ENCODE measurements at regions not wholly inside any gene's neighbourhood (a gene's known extent, or its start where the extent isn't known, plus 50 kb on each side); places are given as distances from the start of the nearest gene placed in this dataset.

DNA sequence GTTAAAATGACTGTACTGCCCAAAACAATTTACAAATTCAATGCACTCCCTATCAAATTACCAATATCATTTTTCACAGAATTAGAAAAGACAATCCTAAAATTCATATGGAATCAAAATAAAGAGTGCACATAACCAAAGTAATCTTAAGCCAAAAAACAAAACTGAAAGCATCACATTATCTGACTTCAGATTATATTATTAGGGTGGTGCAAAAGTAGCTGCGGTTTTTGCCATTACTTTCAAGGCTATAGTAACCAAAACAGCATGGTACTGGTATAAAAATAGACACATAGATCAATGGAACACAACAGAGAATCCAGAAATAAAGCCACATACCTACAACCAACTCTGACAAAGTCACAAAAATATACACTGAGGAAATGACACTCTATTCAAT lies 396.6 kb downstream of the EIPR1 start:
- DNase-seq, result no peak

DNA sequence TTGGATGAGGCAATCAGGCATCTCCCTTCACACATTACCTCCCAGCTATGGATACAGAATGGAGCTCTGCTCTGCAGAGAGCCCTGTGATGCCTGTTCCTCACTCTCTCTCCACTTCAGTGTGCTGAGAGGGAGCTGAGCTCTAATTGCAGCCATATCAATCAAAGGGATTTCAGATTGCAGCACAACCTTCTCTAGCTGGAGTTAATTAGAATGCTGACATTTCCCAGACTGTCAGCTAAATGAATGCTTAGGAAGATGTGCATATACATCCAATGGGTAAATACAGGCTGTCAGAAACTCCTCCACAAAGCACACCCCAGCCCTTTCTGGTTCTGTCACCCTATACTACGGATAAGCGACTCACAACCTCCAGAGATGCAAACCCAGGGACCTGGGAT lies 402.6 kb downstream of the EIPR1 start:
- no peak for DNase-seq

DNA sequence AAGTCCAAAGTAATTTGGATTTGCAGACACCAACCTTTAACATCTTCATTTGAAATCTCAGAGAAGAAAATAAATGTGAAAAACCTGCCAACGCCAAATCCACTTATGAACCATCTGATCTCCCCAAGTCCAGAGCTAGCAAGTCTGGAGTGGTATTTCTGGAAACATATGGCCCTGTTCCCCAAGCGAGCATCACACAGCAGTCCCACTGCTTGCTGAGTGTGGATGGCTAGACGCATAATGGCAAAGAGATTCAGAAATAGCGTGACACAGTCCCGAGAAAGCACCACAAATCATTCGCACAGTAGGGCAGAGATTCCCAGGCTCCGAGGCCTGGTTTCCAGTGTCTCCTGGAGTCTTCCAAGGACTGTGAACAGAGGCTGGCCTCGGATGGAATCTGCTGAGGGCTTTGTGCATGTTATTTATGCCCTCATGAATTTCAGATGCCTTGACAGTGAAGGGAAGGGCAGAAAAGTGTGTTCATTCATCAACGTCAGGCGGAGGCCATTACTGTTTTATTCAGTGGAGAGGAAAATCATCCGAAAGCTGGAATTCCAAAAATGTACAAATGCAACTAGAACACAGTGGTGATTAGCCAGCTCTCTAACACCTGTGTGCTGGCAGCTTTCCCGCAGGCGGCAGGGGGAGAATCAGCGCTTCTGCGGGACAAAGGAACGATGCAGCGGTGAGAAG lies 417.0 kb downstream of the EIPR1 start:
- no peak for DNase-seq

DNA sequence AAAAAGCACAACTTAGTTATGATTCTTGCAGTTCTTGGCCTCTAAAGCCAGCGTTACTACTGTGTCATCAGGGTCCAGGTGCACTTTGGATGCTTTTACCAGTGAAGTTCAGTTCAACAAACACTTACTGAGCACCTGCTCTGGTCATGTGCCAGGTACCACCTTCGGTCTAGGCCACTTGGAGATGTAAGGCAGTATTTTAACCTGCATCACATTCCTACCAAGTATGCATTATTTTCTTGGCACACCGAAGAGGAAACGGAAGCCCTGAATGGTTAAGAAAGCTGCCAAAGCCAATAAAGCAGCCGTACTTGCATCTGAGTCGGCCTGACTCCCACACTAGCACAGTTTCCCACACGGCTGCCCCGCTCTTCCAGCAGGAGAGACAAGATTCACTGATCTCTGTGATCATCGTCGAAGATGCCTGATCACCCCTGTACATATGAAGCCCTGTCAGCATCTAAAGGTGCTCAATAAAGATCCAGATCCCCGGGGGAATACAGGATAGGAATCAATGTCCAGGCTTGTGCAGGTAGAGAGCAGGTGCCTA lies 427.1 kb downstream of the EIPR1 start:
- no peak for DNase-seq

DNA sequence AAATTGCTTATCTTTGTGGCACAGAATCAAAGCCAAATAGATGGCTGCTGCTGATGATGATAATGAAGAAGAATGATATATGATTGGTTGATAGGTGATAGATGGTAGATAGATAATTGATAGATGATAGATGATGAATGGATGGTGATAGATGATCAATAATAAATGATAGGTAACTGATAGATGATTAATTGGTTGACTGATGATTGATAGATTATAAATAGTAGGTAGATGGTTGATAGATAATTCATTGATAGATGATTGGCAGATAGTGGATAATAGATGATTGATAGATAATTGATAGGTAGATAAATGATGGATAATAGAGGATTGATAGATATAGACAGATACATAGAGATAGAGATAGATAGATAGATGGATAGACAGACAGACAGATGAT lies 430.2 kb downstream of the EIPR1 start:
- DNase-seq, result no peak

DNA sequence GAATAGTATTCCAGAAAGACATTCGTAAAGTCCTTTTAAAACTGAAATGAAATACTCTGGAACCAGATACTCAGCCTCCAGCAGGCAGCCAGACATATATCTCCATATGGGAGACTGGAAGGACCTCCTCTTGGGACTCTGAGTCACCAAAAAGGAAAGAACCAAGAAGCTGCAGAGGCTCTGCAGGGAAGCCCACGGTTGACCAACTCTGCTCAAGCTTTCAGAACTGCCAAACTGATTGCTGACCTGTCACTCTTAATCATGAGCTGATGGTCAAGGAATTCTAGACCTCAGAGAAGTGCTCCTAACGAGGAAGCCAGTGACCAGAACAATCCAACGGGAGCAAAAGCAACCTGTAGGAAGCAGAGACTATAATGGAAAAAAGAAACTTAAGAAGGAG lies 434.7 kb downstream of the EIPR1 start:
- DNase-seq, result no peak

DNA sequence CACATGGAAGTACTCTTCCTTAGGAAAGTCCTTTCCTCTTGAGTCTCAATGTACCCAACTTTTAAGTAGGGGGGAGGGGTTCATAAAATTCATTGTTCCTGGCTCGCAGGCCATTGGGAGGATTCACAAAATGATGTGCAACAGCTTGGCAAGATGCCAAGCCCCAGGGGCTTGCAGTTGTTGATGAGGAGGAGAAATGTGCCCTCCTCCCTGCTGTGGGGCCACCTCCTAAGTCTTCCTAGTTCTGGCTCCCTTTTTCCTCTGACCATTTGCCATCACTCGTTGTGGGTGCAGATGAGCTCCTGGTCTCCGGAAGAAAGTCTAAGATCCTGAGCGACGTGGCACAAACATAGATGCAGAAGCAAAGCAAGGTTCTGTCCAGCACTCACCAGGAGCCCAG lies 435.4 kb downstream of the EIPR1 start:
- no peak for DNase-seq

DNA sequence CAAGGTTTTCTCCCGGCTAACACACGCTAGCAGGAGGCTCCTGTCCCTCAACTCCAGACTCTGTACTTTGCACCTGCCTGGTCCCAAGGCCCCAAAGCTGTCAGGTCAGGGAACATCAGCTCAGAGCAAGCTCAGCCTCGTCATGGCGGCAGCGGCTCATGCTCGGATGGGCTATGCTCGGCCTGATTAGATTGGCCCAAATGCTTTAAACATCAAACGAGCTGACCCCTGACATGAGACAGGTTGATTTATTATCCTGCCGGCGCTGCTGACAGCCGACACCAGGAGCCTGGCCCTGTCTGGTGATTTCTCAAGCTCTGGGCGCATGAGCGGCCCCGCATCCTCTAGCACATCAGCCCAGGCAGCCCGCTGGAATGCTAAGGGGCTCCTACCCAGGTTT lies 436.4 kb downstream of the EIPR1 start:
- DNase-seq, result no peak

DNA sequence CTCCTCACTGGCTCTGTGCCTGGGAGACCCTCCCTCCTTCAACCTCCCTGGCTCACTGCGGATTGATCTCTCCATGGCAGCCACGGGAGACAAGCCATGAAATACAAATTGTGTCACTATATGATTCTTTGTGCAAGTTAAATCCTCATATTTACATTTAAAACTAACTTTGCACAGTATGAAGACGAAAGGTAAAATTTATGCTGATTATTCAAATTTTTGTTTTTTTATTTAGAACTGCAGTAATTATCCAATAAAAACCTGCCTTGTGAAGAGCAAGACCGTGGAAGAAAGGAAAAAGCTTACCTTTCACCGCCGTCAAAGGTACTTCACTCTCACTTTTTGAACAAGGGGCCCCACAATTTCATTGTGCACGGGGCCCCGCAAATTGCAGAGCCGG lies 436.9 kb downstream of the EIPR1 start:
- DNase-seq, result no peak

DNA sequence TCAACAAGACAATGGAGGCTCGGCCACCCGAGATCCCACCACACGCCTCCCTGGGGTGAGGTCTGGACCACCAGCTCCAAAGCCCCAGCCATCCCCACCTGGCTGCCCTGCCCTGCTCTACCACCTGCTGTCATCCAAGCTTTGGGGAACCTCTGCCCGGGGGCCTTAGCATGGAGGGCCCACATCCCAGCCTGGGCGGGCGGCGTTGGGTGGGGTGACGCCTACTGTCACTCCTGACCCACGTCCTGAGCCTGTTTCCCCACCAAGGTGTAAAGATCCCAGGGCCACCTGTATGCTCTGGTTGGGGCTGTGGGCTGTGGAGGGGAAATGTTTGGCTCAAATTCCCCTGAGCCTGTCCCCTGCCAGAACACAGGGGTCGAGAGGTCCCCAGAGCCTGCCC lies 437.6 kb downstream of the EIPR1 start:
- no peak for DNase-seq

DNA sequence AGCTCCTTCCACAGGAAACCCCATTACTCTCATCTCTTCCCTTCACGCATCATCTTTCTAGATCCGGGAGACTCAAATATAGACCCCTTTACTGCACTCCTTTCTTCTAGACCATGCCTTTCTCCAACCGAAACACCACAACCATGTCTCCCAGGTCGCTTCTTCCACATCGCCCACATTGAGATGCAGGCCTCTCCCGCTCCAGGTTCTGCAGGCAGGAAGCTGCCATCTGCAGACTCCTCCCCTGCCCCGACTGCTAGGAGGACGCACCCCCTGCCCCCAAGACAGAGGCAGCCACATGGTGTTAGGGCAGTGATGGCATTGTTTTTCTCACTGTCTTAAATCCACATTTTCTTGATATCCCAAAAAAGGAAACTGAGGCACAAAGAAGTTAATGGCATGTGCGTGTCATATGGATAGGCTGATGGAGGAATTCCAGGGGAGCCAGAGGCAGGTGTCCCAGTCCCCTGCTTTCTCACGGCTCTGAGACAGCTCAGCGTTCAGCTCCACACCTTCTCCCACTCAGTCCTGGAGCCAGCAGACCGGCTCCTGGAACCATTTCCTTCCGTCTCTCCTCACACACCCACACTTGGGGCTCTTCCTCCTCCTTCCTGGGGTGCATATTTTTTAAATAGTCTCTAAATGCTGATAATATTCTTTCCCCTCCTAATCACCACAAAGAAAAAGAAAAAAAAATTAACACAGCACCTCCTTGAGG lies 438.4 kb downstream of the EIPR1 start:
- DNase-seq, result no peak

DNA sequence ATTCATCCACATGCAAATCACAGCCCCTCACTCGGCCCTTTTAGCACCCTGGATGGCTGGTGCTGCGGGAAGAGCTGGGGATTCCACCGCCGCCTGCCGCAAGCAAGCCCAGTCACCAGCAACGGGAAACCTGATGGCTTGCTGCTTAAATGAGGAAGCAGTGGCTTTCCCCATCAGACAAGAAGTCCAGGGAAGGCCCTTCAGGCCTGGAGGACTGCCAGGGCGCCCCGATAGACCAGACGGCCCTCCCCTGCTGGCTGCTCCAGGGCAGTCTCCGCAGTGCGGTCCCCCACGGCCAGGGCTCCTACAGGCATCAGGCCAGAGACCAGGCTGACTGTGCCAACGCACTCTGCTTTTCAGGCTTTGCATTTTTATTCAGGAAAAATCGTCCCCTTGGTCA lies 439.1 kb downstream of the EIPR1 start:
- no peak for DNase-seq

DNA sequence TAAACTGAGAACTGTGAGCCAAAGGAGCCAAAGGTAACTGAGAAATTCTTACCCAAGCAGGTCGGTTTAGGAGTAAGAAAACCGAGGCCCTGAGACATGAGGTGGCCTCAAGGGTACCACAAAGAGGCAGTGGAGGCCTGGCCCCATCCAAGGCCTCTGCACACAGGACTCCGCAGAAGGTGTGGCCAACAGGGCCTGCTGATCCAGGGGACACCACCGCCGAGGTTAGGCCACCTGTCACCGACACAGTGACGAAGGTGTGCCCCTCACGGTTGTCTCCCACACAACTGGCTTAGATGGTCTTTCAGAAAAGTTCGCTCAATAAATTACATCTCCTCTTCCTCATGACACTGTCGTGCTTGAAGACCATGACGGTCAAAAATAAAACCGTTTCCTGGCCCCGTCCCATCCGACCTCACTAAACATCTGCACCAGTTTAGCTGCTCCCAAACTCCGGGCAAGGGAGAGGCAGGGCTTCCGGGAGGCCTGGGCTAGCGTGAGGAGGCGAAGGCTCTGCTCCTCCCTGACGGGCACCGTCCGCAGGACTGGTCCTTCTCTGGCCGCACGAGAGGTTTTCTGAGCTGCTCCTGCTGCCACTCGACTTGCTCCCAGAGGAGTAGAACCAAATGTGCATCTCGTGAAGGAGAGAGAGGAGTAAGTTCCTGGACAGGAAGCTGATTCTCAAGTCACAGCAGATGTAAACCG lies 442.0 kb downstream of the EIPR1 start:
- no peak for DNase-seq

DNA sequence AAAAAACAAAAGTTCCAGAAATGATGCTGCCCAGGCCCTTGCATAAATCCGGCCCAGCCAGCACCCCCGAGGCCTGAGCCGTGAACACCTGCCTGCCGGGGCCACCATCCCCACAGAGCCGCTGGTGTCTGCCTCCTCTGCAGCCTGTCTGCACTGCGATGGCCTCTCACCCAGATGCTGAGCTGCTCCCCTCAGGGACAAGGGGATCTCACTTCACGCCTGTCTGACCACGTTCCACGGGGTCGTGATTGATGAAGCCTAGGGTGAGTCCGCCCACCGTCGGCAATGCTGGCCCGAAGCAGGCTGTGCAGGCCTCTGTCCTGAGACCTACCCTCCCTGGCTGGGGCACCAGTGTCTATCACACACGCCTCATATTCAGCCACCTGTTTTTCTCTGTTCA lies 444.2 kb downstream of the EIPR1 start:
- no peak for DNase-seq

DNA sequence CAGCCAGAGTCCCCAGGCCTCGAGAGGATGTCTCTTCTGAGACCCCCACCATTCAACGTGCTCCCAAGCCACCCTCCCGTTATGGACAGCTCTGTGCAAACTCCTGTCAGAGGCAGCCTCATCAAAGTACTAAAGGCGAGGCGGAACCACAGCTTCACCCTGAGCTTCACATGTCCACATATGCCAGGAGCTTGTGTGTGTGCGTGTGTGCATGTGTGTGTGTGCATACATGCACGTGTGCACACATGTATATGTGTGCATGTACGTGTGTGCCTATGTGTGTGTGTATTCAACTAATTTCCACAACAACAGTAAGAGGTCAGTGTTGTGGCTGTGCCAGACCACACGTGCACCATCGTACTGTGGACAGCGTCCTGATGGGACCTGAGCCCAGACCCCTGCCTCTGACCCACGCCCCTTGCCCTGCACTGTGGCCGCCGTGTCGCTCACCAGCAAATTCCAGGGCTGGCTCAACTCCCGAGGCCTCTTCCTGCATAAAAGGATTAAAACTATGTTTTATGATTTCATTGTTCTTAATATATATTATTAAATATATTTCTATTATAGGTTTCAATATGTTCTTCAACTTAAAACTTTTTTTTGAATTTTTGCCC lies 444.8 kb downstream of the EIPR1 start:
- no peak for DNase-seq

DNA sequence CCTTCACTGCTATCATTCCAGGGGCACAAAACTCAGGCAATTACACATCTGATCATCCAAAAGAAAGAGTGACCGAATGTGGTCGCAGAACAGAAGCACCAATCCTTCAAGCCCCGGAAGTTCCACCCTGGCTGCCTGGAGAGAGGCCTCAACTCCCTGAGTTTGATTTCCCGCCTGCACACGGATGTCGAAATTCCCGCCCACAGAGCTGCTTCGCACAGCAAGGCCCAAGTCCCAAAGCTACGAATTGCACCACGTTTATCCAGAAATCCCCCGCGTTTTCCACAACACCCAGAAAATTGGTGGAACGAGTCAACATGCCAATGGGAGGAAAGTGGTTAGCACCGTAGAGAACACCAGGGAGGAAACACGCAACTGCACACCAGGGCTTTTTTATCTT lies 445.4 kb downstream of the EIPR1 start:
- no peak for DNase-seq

DNA sequence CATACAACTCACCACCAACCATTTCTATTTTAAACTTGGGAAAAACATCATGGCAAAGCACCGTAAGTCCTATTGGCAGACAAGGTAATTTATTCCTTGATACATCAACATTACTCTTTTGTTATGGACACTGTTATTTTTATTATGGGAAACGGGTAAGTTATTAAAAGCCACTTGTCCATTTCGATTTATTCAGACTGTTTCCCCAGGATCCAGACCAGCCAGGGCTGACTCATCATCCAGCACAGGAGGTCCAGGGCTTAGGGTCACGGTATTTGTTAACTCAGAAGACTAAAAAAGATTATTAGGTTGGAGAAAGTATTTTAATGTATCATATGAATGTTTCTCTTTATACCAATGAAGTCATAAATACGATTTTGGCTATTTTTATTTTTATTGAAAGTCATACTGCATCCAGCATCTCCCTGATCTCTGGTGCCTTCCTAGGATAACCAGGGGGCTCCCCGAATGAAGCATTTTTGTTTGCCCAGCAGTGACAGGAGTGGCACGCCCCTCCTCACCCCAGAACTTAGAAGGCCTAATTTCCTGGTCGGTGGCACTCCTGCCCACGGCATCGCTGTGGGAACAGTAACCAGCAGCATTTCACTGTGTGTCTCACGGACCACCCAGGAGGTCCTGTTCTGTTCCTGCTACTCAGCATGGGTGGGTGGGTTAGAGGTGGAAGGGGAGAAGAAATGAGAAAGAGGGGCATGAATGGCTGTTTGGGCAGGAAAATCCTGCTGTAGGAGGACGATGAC lies 446.1 kb downstream of the EIPR1 start:
- DNase-seq, result no peak

DNA sequence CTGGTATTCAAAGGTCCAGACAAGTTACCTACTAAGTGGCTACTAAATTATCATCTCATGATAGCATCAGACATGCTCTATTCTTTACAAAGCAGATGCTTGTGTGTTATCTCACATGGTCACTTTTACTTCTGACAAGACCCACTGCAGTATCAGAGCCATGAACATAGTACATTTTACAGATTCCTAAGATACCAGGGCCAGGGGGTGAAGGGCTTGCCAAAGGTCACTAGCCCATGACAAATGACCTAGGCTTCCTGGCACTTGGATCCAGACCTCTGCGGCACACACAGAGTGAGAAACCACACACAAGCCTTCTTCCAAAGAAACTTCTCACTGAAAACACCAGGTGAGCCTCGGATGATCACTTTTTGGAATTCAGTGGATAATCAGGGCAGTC lies 446.8 kb downstream of the EIPR1 start:
- no peak for DNase-seq

DNA sequence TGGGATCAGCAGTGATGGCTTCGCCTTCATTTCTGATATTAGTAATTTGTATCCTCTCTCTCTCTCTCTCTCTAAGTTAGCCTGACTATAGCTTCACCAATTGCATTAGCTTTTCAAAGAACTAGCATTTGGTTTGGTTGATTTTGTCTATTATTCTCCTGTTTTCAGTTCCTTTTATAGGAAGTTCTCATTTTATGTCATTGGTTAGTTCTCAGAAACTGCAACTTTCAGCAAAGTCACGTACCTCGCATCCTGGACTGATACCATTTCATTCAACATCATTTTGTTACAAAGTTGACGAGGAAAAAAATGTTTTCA lies 450.8 kb downstream of the EIPR1 start:
- no peak for DNase-seq

DNA sequence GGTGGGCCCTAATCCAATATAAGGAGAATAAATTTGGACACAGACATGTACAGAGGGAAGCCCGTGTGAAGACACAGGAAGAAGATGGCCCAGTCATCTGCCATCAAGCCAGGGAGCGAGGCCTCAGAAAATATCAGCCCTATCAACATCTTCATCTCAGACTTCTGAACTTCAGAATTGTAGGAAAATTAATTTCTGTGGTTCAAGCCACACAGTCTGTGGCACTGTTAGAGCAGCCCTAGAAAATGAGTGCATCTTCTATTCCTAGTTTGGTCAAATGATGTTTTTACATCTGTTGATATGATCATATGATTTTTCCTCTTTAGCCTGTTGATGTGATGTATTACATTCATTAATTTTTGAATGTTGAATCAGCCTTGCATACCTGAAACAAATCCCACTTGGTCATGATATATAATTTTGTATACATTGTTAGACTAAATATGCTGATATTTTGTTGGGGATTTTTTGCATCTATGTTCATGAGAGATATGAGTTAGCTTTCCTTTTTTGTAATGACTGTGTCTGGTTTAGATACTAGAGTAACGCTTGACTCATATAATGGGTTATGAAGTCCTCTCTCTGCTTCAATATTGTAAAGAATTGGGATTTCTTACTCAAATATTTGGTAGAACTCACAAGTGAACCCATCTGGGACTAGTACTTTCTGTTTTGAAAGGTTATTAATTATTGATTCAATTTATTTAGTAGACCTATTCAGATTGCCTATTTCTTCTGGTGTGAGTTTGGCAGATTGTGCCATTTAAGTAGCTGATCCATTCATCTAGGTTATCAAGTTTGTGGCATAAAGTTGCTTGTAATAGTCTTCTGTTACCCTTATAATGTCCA lies 451.4 kb downstream of the EIPR1 start:
- peak in 1 of 5 donors; percentile 10 for DNase-seq

DNA sequence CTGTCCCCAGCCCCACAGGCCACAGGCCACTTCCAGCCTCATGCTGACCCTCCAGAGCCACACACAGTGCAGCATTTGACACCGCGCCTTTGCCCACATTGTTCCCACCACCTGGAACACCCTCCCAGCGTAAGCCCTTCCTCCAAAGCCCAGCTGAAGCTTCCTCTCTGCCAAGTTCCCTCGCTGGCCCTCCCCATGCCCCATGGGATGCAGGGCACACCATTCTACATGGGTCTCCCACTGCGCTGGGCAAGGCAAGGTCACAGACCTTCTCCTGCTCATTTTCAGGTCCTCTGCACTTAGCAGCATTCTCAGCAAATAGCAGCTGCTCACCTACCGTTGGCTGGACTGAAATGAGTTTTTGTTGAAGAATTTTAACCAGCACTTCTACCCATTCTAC lies 455.5 kb downstream of the EIPR1 start:
- no peak for DNase-seq

All from T-helper 1 cell (primary cell).